ENCODE measurements at regions not wholly inside any gene's neighbourhood (a gene's known extent, or its start where the extent isn't known, plus 50 kb on each side); places are given as distances from the start of the nearest gene placed in this dataset.
"Not testable (repeated sequence)": the region's sequence is repeated elsewhere in the genome, so short reads cannot be mapped to it uniquely, and the experiment has no call there.

GRCh38 chr10:109282510-109282909 is 640.8 kb downstream of the XPNPEP1 start:
- no peak for DNase-seq (ENCODE audit: low spot score)

- DNase-seq (ENCODE audit: low spot score), result no peak
Measured at GRCh38 chr10:109281347-109281746, 642.0 kb downstream of the XPNPEP1 start.

DNA sequence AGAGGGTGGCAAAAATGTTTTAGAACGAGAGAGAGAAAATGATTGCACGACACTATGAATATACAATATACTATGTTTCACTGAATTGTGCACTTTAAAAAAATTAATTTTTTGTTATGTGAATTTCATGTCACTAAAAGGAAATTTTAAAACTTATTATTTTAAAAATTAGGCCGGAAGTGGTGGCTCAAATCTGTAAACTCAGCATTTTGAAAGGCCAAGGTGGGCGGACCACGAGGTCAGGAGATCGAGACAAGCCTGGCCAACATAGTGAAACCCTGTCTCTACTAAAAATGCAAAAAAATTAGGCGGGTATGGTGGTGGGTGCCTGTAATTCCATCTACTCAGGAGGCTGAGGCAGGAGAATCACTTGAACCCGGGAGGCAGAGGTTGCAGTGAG is 642.5 kb downstream of the XPNPEP1 start:
- DNase-seq (ENCODE audit: low spot score), result no peak

GRCh38 chr10:109277456-109277855 is 645.9 kb downstream of the XPNPEP1 start:
- no peak for DNase-seq (ENCODE audit: low spot score)

GRCh38 chr10:109275960-109276359 is 647.4 kb downstream of the XPNPEP1 start:
- no peak for DNase-seq (ENCODE audit: low spot score)

DNA sequence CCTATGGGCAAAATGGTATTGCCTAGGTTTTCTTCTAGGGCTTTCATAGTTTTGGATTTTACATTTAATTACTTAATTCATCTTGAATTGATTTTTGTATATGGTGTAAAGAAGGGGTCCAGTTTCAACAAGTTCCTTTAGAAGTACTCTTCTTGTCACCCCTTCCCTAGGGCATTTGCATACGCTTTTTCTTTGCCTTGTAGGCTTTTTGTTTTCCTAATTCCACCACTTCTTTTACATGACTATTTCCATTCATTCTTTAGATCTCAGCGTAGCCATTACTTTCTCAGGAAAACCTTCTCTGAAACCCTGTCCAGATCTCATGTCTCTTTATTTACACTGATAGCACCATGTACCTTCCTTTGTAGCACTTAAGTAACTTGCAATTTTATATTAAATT is 648.6 kb downstream of the XPNPEP1 start:
- no peak for DNase-seq (ENCODE audit: low spot score)

DNA sequence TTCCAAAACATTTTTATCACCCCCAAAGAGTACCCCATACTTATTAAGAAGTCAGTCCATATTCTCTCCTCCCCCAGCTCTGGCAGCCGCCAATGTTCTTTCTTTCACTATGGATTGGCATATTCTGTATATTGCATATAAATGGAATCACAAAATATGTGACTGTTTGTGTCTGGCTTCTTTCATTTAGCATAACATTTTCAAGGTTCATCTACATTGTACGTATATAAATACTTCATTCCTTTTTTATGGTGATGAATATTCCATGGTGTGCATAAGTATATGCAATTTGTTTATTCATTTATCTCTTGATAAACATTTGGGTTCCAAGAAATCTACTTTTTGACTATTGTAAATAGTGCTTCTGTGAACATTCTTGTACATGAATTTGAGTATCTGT is 653.1 kb downstream of the XPNPEP1 start:
- DNase-seq (ENCODE audit: low spot score), result no peak

DNA sequence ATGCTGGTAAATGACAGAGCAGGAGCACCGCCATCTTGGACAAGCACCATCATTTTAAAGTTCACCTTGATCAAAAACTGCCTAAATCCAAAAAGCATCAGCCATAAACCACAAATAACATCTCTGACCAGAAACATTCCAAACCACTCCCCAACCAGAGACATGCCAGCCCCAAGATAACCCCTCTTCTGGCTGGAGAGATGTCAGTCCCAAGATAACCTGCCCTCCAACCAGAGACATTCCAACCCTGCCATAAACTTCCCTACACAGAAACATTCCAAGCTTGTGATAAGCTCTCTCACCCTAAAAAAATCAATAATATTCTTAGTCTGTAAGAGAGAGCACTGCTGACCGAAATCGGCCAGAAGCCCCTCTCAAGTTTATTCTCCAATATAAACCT is 659.3 kb downstream of the XPNPEP1 start:
- DNase-seq (ENCODE audit: low spot score), result no peak

- no peak for DNase-seq (ENCODE audit: low spot score)
Measured at GRCh38 chr10:109261231-109261630, 662.1 kb downstream of the XPNPEP1 start.

- no peak for DNase-seq (ENCODE audit: low spot score)
Measured at GRCh38 chr10:109259293-109259692, 664.0 kb downstream of the XPNPEP1 start.

DNA sequence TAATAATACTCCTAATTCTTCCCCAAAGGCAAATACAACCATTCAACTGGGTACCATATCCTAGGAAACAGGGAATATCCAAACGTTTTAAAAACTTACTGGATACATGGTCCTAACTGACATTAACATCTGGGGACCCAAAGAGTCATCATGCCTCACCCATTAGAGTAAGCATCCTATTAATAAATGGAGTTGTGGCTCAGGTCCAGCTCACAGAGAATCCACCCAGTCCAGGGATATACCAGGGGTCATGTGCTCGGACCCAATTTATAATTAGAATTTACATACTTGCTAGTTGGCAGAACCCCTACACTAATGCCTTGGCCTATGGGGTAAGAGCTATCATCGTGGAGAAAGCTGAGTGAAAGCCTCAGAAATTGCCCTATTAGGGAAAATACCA is 670.0 kb downstream of the XPNPEP1 start:
- no peak for DNase-seq (ENCODE audit: low spot score)

DNA sequence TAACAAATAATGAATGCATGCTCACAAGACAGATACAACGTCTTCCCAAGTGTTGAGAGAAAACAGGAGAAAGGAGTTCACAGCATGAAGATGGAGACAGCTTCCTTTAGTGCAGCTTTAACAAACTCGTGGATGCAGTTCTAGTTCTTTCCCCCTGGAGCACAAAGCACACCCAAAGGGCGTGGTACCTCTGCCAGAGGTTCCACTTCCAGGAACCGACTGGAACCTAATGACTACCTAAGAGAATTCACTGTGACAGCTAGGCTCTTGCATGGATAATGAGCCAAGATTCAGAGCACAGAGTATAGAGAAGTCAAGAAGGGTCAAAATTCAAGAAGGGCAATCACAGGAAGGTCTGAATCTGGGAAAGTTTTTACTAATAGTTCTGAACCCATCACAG is 673.2 kb downstream of the XPNPEP1 start:
- no peak for DNase-seq (ENCODE audit: low spot score)

DNA sequence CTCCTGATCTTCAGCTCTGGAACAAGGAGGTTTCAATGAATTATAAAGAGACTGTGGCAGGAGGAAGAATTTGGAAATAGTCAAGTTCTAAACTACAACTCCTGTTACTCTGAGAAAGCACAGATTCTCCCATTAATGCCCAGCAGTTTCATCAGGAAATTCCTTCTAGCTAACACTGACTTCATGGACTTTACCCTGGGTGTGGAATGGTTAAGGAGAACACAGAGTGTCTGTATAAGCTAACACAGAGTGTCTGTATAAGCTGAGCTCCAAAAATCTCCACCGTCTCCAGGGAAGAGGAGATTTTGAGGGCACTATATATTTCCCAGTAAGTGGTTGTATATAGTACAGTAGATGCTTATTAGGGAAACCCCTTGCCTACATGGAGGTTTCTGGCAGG is 675.5 kb downstream of the XPNPEP1 start:
- peak; percentile 6 for DNase-seq (ENCODE audit: low spot score)

GRCh38 chr10:109245821-109246220 is 677.5 kb downstream of the XPNPEP1 start:
- DNase-seq (ENCODE audit: low spot score), result no peak

DNA sequence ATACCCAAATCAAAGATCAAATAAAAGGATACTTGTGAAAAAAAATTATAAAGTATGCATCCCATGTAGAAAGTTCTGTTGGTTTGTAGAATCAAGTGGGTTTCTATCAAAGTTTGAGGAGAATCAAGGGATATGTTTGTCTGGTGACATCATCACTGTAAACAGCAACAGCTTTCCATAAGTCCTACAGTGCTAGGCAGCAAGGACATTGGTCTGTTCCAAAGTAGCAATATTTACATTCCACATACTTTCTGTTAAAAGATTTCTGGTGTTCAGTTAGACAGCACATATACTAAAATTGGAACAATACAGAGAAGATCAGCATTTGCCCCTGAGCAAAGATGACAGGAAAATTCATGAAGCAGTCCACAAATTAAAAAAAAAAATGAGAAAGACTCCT is 683.9 kb downstream of the XPNPEP1 start:
- DNase-seq (ENCODE audit: low spot score), result no peak

DNA sequence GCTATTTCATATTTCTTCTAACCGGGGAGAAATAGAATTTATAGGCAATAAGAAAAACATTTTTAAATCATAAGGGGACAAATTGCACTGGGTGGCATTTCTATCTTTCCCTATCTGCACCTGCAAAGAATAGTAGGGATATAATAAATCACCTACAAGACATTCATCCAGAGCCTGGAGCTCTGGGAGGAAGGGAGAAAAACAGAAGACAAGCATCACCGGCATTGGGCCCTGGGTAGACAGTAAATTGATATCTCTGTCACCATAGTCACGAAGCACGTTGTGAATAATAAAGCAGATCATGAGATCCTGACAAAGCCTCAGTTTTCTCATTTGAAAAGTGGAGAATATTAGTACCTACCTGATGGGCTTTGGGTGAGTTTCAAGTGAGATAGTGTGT is 685.6 kb downstream of the XPNPEP1 start:
- no peak for DNase-seq (ENCODE audit: low spot score)

- DNase-seq (ENCODE audit: low spot score), result no peak
Measured at GRCh38 chr10:109237050-109237449, 686.3 kb downstream of the XPNPEP1 start.

DNA sequence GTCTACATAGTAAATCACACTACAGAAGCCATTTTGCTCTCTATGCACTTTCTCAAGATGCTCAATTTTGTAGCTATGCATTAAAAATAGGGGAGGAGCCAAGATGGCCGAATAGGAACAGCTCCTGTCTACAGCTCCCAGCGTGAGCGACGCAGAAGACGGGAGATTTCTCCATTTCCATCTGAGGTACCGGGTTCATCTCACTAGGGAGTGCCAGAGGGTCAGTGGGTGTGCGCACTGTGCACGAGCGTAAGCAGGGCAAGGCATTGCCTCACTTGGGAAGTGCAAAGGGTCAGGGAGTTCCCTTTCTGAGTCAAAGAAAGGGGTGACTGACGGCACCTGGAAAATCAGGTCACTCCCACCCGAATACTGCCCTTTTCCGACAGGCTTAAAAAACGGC is 699.8 kb downstream of the XPNPEP1 start:
- peak; percentile 16 for DNase-seq (ENCODE audit: low spot score)

DNA sequence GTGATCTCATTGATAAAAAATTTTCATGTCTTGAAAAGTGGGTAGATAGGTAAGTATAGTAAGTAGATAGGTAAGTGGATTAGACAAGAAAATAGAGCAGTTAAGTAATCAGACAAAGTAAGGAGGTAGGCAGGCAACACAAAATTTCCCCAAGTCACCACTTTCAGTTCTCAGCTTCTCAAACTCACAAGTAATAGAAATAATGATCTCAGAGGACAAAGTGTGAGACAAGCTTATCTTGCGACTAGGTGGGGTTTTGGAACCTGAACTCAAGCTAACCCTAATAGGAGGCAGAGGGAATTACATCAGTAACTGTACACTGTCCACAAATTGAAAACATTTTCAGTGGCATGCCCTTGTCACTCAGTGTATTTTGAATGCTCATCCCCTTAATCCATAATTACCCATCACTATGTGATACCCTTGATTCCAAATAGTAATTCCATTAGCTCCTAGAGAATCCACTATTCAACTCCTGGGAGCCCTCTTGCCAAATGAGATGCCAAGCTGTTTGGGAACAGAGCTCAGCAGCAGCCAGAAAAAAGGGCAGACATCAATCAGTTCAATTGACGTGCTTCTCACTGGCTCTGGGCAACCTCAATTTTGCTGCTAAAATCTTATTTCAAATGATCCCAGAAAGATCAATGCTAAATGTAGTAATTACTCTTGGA is 703.2 kb downstream of the XPNPEP1 start:
- DNase-seq (ENCODE audit: low spot score), result no peak

GRCh38 chr10:109218207-109218606 is 705.1 kb downstream of the XPNPEP1 start:
- DNase-seq (ENCODE audit: low spot score), result no peak

- no peak for DNase-seq (ENCODE audit: low spot score)
Measured at GRCh38 chr10:109215291-109216075, 707.8 kb downstream of the XPNPEP1 start.

DNA sequence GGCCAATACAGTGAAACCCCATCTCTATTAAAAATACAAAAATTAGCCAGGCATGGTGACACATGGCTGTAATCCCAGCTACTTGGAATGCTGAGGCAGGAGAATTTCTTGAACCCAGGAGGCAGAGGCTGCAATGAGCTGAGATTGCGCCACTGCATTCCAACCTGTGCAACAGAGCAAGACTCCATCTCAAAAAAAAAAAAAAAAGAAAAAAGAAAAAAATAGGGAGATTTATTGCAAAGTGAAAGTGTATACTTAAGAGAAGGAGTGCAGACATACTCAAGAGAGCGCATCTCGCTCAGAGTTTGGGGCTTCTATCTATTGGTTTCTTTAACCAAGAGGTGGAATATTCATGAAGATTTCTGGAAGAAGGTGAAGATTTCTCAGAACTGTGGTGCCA is 708.4 kb downstream of the XPNPEP1 start:
- DNase-seq (ENCODE audit: low spot score), result not testable (repeated sequence)

GRCh38 chr10:109207361-109207760 is 716.0 kb downstream of the XPNPEP1 start:
- no peak for DNase-seq (ENCODE audit: low spot score)

Data from HT-29 (cell line).